Smooth muscle cell (in vitro differentiated cells): ENCODE measurements at regions not wholly inside any gene's neighbourhood (a gene's known extent, or its start where the extent isn't known, plus 50 kb on each side); places are given as distances from the start of the nearest gene placed in this dataset.

Experiments used
- DNase-seq: peaks from one replicate; lab custom pipeline; 2025; ENCODE audit not compliant: unreplicated experiment; lab: John Stamatoyannopoulos, UW
- H2AFZ ChIP-seq: fragments of 200-600 bp; sonication (generic); 2 replicates; pipeline ENCODE4 v1.6.0; 2016; ENCODE audit warnings: antibody characterized with exemption, low read depth, mild to moderate bottlenecking
- H3F3A ChIP-seq: fragments of 200-600 bp; sonication (generic); 2 replicates; pipeline ENCODE4 v1.6.0; 2017; ENCODE audit warnings: antibody characterized with exemption, low read depth
- H3K27ac ChIP-seq: fragments of 200-600 bp; sonication (generic); 2 replicates; pipeline ENCODE4 v1.5.1; 2016; ENCODE audit warnings: low read depth, mild to moderate bottlenecking
- H3K27me3 ChIP-seq: fragments of 200-600 bp; sonication (generic); 2 replicates; pipeline ENCODE4 v1.6.1; 2016; ENCODE audit warnings: low read depth, mild to moderate bottlenecking
- H3K36me3 ChIP-seq: fragments of 200-600 bp; sonication (generic); 2 replicates; pipeline ENCODE4 v1.5.1; 2016; ENCODE audit warnings: low read depth
- H3K4me1 ChIP-seq: fragments of 200-600 bp; sonication (generic); 2 replicates; pipeline ENCODE4 v1.5.1; 2016; ENCODE audit warnings: low read depth
- H3K4me2 ChIP-seq: fragments of 200-600 bp; sonication (generic); 2 replicates; pipeline ENCODE4 v1.6.0; 2016; ENCODE audit warnings: mild to moderate bottlenecking
- H3K4me3 ChIP-seq: fragments of 200-600 bp; sonication (generic); 2 replicates; pipeline ENCODE4 v1.5.1; 2016; ENCODE audit warnings: mild to moderate bottlenecking
- H3K79me2 ChIP-seq: fragments of 200-600 bp; sonication (generic); 2 replicates; pipeline ENCODE4 v1.6.0; 2016; ENCODE audit warnings: low read depth, mild to moderate bottlenecking
- H3K9ac ChIP-seq: fragments of 200-600 bp; sonication (generic); 2 replicates; pipeline ENCODE4 v1.6.0; 2016; ENCODE audit warnings: low read depth
- H3K9me3 ChIP-seq: fragments of 200-600 bp; sonication (generic); replicated peaks from 2 replicates; pipeline ENCODE4 v1.5.1; 2016; ENCODE audit warnings: low read depth
- H4K20me1 ChIP-seq: fragments of 200-600 bp; sonication (generic); 2 replicates; pipeline ENCODE4 v1.6.0; 2016; ENCODE audit warnings: low read depth
- WGBS: methylation state at CpG from one replicate; pipeline ENCODE4 v1.1.7; 2016; ENCODE audit warnings: low lambda C conversion rate; 5-methylcytosine and 5-hydroxymethylcytosine counted together
- TF ChIP-seq, protein P1 (sequence below): fragments of 200-600 bp; sonication (generic); IDR thresholded peaks from 2 replicates; pipeline ENCODE4 v1.5.1; 2017; ENCODE audit warnings: borderline replicate concordance, mild to moderate bottlenecking, antibody characterized with exemption; ENCODE audit not compliant: insufficient read depth, poor library complexity, severe bottlenecking

GRCh38 chr6:85388531-85388930, 61.4 kb upstream of the NT5E start:
- Histone ChIP-seq H3K27ac (no peak overlapping the region), H3K9me3 (no peaks in the 10 kb centered on the region), H3F3A (no peaks in the 10 kb centered on the region), H3K79me2 (no peaks in the 10 kb centered on the region), H3K36me3 (no peaks in the 10 kb centered on the region), H3K4me2 (no peak overlapping the region), H2AFZ (no peak overlapping the region), H3K4me1 (peaks cover 5% of the 10 kb centered on the region), H4K20me1 (no peaks in the 10 kb centered on the region), H3K27me3 (no peaks in the 10 kb centered on the region), H3K4me3 (no peak overlapping the region), H3K9ac (no peak overlapping the region)
- DNase-seq: no peak
- TF ChIP-seq, protein P1, sequence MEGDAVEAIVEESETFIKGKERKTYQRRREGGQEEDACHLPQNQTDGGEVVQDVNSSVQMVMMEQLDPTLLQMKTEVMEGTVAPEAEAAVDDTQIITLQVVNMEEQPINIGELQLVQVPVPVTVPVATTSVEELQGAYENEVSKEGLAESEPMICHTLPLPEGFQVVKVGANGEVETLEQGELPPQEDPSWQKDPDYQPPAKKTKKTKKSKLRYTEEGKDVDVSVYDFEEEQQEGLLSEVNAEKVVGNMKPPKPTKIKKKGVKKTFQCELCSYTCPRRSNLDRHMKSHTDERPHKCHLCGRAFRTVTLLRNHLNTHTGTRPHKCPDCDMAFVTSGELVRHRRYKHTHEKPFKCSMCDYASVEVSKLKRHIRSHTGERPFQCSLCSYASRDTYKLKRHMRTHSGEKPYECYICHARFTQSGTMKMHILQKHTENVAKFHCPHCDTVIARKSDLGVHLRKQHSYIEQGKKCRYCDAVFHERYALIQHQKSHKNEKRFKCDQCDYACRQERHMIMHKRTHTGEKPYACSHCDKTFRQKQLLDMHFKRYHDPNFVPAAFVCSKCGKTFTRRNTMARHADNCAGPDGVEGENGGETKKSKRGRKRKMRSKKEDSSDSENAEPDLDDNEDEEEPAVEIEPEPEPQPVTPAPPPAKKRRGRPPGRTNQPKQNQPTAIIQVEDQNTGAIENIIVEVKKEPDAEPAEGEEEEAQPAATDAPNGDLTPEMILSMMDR: no peak
- 97% methylated on average over 3 of the region's 3 CpGs for WGBS

DNA sequence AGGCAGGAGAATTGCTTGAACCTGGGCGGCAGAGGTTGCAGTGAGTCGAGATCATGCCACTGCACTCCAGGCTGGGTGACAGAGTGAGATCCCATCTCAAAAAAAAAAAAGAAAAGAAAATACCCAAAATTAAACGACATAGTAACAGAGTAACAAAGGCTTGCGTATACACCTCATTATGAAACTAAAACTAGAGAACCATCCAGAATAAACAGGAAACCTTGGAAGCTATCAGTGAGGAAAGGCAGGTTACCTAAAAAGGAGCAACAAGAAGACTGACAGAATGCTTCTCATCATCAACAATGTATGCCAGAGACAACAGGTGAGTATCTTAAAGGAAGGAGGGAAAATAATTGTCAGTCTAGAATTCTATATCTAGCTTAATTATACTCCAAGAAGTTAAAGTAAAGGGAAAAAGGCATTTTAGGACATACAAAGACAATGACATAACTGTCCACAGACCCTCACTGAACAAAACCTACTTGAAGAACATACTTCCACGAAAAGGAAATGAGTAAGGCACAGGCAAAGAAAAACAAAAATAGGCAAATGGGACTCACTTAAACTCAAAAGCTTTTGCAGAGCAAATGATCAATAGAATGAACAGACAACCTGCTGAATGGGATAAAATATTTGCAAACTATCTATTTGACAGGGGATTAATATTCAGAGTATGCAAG, 64.1 kb upstream of the NT5E start:
- Histone ChIP-seq H3K4me1 (no peaks in the 10 kb centered on the region), H3K4me2 (no peak overlapping the region), H3K27ac (no peak overlapping the region), H3F3A (no peaks in the 10 kb centered on the region), H4K20me1 (no peaks in the 10 kb centered on the region), H3K79me2 (no peaks in the 10 kb centered on the region), H3K4me3 (no peak overlapping the region), H3K27me3 (no peaks in the 10 kb centered on the region), H3K36me3 (no peaks in the 10 kb centered on the region), H3K9me3 (no peaks in the 10 kb centered on the region), H2AFZ (no peak overlapping the region), H3K9ac (no peak overlapping the region)
- 94% methylated on average over 5 of the region's 5 CpGs for WGBS
- no peak for DNase-seq
- TF ChIP-seq, protein P1: no peak

DNA sequence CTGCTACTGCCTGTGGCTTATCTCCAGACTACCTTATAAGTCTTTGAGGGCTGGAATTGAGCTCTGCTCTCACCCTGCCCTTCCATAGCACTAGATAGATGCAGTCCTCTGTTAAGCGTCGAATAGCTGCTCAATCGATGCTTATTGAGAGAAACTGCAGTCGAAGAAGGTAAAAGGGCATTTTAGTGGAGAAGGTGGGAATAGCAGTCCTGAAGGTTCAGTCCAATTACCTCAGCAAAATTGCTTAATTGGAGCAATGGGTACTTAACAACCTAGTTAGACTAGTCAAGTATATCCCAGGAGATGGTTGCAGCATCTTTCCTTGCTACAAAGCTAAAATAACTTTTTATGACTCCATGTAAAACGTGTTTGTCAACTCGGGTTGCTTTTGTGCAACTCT, 66.8 kb upstream of the NT5E start:
- no peaks in the 10 kb centered on the region for H3K4me1 ChIP-seq
- H3K79me2 ChIP-seq: no peaks in the 10 kb centered on the region
- H3K9ac ChIP-seq: no peak overlapping the region
- 42% methylated on average over 6 of the region's 6 CpGs for WGBS
- no peaks in the 10 kb centered on the region for H4K20me1 ChIP-seq
- H3K9me3 ChIP-seq: no peaks in the 10 kb centered on the region
- no peak overlapping the region for H3K4me2 ChIP-seq
- TF ChIP-seq, protein P1: no peak
- H3F3A ChIP-seq: no peaks in the 10 kb centered on the region
- no peak overlapping the region for H3K27ac ChIP-seq
- H2AFZ ChIP-seq: no peak overlapping the region
- no peaks in the 10 kb centered on the region for H3K27me3 ChIP-seq
- no peaks in the 10 kb centered on the region for H3K36me3 ChIP-seq
- no peak overlapping the region for H3K4me3 ChIP-seq
- DNase-seq: no peak

DNA sequence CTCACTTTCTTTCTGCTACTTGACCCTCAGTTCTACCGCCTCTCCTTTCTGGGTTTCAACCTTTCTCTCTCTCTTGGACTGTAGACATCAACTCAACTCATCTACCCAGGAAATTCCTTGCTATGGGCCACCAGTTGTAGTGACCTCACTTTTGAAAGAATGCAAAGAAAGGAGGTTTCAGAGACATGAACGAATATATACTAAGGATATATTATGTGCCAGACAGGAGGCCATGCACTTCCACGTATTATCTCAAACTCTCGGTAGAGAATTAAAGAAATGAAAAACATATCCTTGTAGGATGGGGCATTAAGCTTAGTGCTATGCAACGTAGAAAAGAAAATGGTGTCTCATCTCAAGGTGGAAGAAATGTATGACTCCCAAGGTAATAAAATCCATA, 67.3 kb upstream of the NT5E start:
- WGBS: 96% methylated on average over 5 of the region's 5 CpGs
- TF ChIP-seq, protein P1: no peak
- Histone ChIP-seq H3F3A (no peaks in the 10 kb centered on the region), H3K27ac (no peak overlapping the region), H3K27me3 (no peaks in the 10 kb centered on the region), H3K4me1 (no peaks in the 10 kb centered on the region), H3K9ac (no peak overlapping the region), H3K4me2 (no peak overlapping the region), H3K79me2 (no peaks in the 10 kb centered on the region), H2AFZ (no peak overlapping the region), H3K36me3 (no peaks in the 10 kb centered on the region), H4K20me1 (no peaks in the 10 kb centered on the region), H3K9me3 (no peaks in the 10 kb centered on the region), H3K4me3 (no peak overlapping the region)
- no peak for DNase-seq
